Erythroblast (primary cell): ENCODE measurements at regions not wholly inside any gene's neighbourhood (a gene's known extent, or its start where the extent isn't known, plus 50 kb on each side); places are given as distances from the start of the nearest gene placed in this dataset.

Experiments used
- DNase-seq, 2 experiments: peaks; one replicate each; lab custom pipeline; 2025; lab: John Stamatoyannopoulos, UW
- GATA1 ChIP-seq: IDR thresholded peaks from 2 replicates; pipeline ENCODE4 v1.6.1; 2011; ENCODE audit warnings: low read depth, mild to moderate bottlenecking, control low read depth, low read length, moderate library complexity
- POLR2A ChIP-seq: IDR thresholded peaks from 2 replicates; pipeline ENCODE4 v1.6.1; 2011; ENCODE audit warnings: mild to moderate bottlenecking, low read length

GRCh38 chr2:102927854-102928267 lies 166.0 kb downstream of the TMEM182 start:
- no peak for DNase-seq
- no peak for TF ChIP-seq GATA1
- no peak for TF ChIP-seq POLR2A

- DNase-seq, result no peak
- TF ChIP-seq POLR2A (no peak), GATA1 (no peak)
Measured at GRCh38 chr2:102929721-102930120, 167.9 kb downstream of the TMEM182 start.

GRCh38 chr2:102932501-102932900 lies 170.7 kb downstream of the TMEM182 start:
- no peak for TF ChIP-seq GATA1
- no peak for TF ChIP-seq POLR2A

GRCh38 chr2:102939207-102939606 lies 177.4 kb downstream of the TMEM182 start:
- DNase-seq, result no peak
- TF ChIP-seq POLR2A, result no peak
- TF ChIP-seq GATA1, result no peak

More at GRCh38 chr2:102932501-102932900, 170.7 kb downstream of the TMEM182 start:
- DNase-seq, result no peak

GRCh38 chr2:102940684-102941083 lies 178.9 kb downstream of the TMEM182 start:
- TF ChIP-seq GATA1 (no peak), POLR2A (no peak)
- no peak for DNase-seq

- no peak for TF ChIP-seq POLR2A
- DNase-seq, result no peak
Measured at GRCh38 chr2:102942107-102942506, 180.3 kb downstream of the TMEM182 start.

GRCh38 chr2:102943251-102943650 lies 181.4 kb downstream of the TMEM182 start:
- no peak for TF ChIP-seq GATA1
- TF ChIP-seq POLR2A, result no peak
- DNase-seq, result no peak

GRCh38 chr2:102950371-102950946 lies 188.6 kb downstream of the TMEM182 start:
- no peak for DNase-seq
- no peak for TF ChIP-seq POLR2A
- TF ChIP-seq GATA1, result no peak

- no peak for DNase-seq
- TF ChIP-seq POLR2A (no peak), GATA1 (no peak)
Measured at GRCh38 chr2:102951249-102951648, 189.4 kb downstream of the TMEM182 start.

GRCh38 chr2:102967451-102967850 lies 205.6 kb downstream of the TMEM182 start:
- no peak for TF ChIP-seq GATA1
- no peak for TF ChIP-seq POLR2A
- DNase-seq, result no peak

GRCh38 chr2:102968375-102968774 lies 206.5 kb downstream of the TMEM182 start:
- no peak for TF ChIP-seq POLR2A
- DNase-seq, result no peak

GRCh38 chr2:102971701-102972100 lies 209.9 kb downstream of the TMEM182 start:
- TF ChIP-seq POLR2A, result no peak
- TF ChIP-seq GATA1, result no peak
- DNase-seq, result no peak

- DNase-seq, result no peak
- TF ChIP-seq POLR2A (no peak), GATA1 (no peak)
Measured at GRCh38 chr2:102975996-102976975, 214.5 kb downstream of the TMEM182 start.

- TF ChIP-seq GATA1, result no peak
- no peak for TF ChIP-seq POLR2A
- no peak for DNase-seq
Measured at GRCh38 chr2:102977426-102978090, 215.7 kb downstream of the TMEM182 start.
